MG63 (cell line): ENCODE measurements at regions not wholly inside any gene's neighbourhood (a gene's known extent, or its start where the extent isn't known, plus 50 kb on each side); places are given as distances from the start of the nearest gene placed in this dataset.

Experiments
- DNase-seq: peaks from one replicate; pipeline ENCODE4 v3.0.0-alpha.2; 2020
- H3K27me3 ChIP-seq: fragments of 250-450 bp; sonication (Bioruptor Pico); 2 replicates; pipeline ENCODE4 v1.5.1; 2020; ENCODE audit warnings: mild to moderate bottlenecking, moderate library complexity
- H3K36me3 ChIP-seq: fragments of 250-450 bp; sonication (Bioruptor Pico); 2 replicates; pipeline ENCODE4 v1.5.1; 2020; ENCODE audit warnings: mild to moderate bottlenecking, moderate library complexity
- H3K4me3 ChIP-seq: fragments of 250-450 bp; sonication (Bioruptor Pico); 2 replicates; pipeline ENCODE4 v1.5.1; 2020; ENCODE audit warnings: mild to moderate bottlenecking, moderate library complexity
- H3K9me3 ChIP-seq: fragments of 250-450 bp; sonication (Bioruptor Pico); 2 replicates; pipeline ENCODE4 v1.5.1; 2020; ENCODE audit warnings: mild to moderate bottlenecking, moderate library complexity

DNA sequence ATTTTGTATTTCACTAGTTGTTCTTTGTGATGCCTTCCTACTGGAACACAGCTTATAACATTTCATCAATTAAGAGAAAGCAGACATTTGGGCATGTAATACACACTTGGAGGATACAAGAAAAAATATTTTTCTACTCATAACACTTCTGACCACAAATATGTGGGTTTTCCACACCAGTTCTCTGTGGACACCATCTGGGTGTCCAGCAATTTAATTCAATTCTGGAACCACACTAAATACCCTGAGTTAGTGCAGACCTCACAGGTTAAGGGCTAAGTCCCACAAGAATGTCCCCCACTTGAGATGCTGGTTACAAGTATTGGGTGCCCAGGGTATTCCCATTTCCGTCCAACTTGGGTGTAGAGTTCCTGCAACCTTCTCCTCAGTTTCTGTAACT, 91.1 kb upstream of the SKOR2 start:
- no peaks in the 10 kb centered on the region for H3K27me3 ChIP-seq
- no peak overlapping the region for H3K4me3 ChIP-seq
- no peaks in the 10 kb centered on the region for H3K9me3 ChIP-seq
- no peak for DNase-seq
- no peaks in the 10 kb centered on the region for H3K36me3 ChIP-seq

DNA sequence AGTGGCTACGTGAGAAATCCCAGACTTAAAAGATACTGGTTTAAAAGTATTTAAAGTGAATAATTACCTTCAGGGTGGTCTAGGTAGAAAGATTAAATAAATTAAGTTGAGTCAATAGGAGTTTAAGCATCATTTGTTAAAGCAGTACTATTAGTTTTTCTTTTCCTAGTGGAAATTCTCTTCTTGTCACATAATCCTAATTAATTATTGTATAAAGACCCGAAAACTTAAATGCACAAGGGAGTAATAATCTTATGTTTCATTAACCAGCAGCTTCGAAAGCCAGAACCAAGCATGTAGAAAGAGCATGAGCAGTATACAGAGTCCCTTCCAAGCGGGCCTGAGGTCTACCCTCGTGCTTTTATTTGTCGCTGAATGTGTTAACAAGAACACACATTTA, 90.2 kb upstream of the SKOR2 start:
- H3K27me3 ChIP-seq, result no peaks in the 10 kb centered on the region
- no peaks in the 10 kb centered on the region for H3K9me3 ChIP-seq
- no peak for DNase-seq
- H3K36me3 ChIP-seq, result no peaks in the 10 kb centered on the region
- no peak overlapping the region for H3K4me3 ChIP-seq

DNA sequence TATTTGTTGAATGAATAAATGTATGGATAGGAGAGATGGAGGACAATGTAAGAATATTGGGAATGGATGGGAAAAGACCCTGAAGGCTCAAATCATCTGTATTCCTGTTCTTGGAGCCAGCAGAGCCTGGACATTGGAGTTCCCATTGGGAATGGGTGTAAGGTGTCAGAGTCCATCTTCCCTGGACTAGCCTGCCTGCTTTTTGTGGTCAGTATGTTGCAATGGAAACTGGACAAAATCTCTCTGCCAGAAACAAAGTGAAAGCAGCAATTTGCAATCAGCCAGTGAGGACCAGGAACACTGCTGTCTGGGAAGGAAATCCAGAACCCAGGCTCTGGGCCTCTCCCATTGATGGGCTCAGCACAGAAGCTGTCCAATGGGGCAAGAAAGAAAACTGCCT, 83.5 kb upstream of the SKOR2 start:
- Histone ChIP-seq H3K4me3 (no peak overlapping the region), H3K9me3 (no peaks in the 10 kb centered on the region), H3K27me3 (peaks cover 4% of the 10 kb centered on the region; the same call in 1 of the 2 replicates), H3K36me3 (no peaks in the 10 kb centered on the region)
- no peak for DNase-seq

DNA sequence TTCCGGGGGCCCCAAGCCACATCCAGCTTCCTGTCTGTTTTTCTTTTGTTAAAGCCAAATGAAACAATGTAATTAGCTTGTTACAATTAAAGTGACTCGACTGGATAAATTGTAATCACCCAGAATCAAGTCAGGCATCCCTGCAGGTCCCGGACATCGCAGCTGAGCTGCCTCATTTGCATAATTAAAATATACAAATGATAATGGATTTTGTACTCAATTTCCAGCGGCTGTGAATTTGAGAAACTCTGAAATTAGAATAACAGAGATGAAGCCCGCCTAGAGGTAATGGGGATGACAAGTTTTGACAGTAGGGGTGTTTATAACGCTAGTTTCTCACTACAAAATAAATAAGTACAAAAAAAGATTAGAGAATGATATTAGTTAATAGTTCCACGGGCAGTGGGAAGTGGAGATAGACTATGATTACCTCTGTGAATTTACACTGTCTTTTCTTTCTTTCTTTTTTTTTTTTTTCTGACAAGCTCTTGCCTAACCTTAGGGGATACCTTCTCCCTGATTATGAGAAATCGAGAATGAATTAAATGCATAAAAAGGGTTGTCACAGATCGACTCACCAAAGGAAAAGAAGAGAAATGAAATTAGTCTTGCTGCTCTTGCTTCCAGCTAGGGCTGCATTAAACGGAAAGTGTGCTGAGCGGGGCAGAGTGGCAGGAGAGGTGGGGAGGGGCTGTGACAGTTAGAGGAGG, 82.6 kb upstream of the SKOR2 start:
- H3K36me3 ChIP-seq, result no peaks in the 10 kb centered on the region
- DNase-seq, result no peak
- H3K9me3 ChIP-seq, result no peaks in the 10 kb centered on the region
- peaks cover 4% of the 10 kb centered on the region; the same call in 1 of the 2 replicates for H3K27me3 ChIP-seq
- no peak overlapping the region for H3K4me3 ChIP-seq

DNA sequence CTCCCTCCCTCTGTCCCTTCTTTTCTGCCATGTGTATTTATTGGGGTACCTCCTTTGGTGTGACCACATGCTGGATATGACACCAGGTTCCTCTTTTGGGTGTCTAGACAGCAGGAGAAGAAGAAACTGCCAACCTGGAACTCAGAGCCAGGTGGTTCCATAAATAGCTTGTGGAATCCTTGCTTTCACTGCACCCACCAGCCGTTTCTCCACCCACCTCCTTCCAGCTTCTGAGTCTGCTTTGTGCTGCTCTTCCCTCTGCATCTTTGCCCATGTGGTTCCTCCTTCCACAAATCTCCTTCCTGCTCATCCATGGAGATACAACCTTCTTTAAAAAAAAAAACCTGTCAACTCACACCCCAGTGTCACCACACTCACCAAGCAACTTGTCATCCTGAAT, 80.2 kb upstream of the SKOR2 start:
- no peaks in the 10 kb centered on the region for H3K9me3 ChIP-seq
- peaks cover 4% of the 10 kb centered on the region; the same call in 1 of the 2 replicates for H3K27me3 ChIP-seq
- H3K36me3 ChIP-seq, result no peaks in the 10 kb centered on the region
- no peak overlapping the region for H3K4me3 ChIP-seq
- DNase-seq, result no peak

DNA sequence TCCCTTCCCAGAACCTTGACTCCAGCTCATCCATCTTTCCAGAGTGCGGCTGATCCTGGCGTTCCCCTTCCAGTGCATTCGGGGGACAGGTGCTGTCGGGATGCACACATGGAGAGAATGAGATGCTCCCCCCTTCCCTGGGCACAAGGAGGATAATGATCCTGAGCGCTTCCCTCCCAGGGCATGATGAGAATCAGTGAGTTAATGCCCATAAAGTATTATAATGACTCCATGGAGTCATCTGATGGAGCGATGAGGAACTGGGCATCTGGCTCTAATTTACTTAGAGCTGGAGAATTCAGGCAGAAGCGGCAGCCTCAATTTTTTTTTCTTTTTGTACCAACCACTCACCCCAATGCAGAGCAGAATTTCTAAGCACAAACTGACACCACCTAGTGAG, 79.6 kb upstream of the SKOR2 start:
- Histone ChIP-seq H3K27me3 (peaks cover 4% of the 10 kb centered on the region; the same call in 1 of the 2 replicates), H3K36me3 (no peaks in the 10 kb centered on the region), H3K4me3 (no peak overlapping the region), H3K9me3 (no peaks in the 10 kb centered on the region)
- DNase-seq, result no peak

DNA sequence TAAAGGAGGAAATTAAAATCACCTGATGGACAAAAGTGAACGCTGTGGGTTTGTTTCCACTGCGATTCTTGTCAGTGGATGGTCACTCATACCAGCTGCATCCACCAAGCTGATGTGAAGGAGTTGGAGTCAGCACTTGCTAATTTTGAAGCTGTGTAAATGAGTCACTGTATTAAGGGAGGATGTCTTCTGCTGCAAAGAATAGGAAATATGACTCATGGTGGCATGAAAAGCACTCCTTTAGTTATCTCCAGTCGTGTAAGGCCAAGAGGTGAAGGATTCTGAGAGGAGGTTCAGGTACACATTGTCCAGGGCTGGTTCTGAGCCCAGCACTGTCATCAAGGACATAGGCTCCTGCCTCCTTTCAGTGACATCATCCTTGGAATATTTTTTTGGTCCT, 71.7 kb upstream of the SKOR2 start:
- Histone ChIP-seq H3K9me3 (no peaks in the 10 kb centered on the region), H3K27me3 (peaks cover 2% of the 10 kb centered on the region; the same call in 1 of the 2 replicates), H3K36me3 (no peaks in the 10 kb centered on the region), H3K4me3 (no peak overlapping the region)
- no peak for DNase-seq

DNA sequence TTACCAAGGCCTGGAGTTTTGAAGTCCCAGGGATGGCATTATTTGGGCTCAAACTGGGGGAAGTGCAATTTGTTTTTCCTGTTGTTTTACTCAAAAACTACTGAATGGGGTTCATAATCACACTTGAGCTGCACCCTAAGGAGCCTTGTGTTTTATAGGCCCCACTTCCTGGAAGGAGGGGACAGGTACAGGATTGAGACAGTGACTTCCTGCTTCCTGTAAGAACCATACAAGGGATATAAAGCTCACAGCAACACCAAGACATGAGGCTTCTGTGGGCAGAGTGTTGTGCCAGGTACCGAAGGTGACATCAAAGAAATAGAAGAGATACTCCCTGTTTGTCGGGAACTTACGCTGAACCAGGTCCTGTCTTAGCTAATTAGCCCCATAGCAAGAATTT, 70.4 kb upstream of the SKOR2 start:
- Histone ChIP-seq H3K4me3 (no peak overlapping the region), H3K9me3 (no peaks in the 10 kb centered on the region), H3K27me3 (peaks cover 2% of the 10 kb centered on the region; the same call in 1 of the 2 replicates), H3K36me3 (no peaks in the 10 kb centered on the region)
- no peak for DNase-seq

DNA sequence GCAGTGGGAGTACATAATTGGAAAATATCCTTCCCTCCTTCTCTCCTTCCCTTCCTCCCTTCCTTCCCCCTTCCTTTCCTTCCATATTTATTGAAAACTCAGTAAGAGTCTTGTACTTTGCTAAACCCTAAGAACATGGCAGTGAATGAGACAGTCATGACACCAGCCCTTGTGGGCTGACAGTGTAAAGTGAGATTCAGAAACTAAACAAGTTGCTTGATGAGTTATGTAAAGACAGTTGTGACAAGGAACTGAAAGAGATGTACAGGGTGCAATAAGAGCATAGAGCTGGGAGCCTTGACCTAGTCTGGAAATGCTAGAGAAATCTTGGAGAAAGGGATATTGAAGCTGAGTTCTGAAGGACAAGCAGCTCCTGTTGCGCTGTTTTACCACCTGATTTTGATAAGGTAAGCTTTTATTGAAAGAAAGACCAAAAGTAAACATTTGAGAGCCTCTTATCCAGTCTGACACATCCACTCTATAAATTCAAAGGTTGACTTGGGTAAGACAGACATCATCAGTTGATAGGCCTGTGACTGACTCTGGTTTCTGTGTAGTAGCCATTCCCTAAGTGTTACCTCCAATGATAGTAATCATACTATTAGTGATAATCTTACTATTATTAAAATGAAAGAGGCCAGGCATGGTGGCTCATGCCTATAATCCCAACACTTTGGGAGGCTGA, 66.5 kb upstream of the SKOR2 start:
- no peaks in the 10 kb centered on the region for H3K36me3 ChIP-seq
- no peaks in the 10 kb centered on the region; the same call in 1 of the 2 replicates for H3K27me3 ChIP-seq
- no peak overlapping the region for H3K4me3 ChIP-seq
- no peak for DNase-seq
- no peaks in the 10 kb centered on the region for H3K9me3 ChIP-seq

DNA sequence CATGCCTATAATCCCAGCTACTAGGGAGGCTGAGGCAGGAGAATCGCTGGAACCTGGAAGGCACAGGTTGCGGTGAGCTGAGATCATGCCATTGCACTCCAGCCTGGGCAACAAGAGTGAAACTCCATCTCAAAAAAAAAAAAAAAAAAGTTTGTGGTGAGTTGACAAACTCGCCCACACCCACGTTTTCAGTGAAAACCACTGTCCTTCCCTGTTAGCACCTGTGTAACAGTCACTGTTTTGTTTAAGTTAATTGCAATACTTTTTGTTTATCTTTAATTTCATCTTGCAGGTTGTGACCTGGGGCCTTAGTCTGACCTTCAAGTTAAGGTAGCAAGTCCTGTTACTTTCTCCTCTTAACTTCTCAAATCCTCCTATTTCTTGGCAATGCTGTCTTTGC, 65.5 kb upstream of the SKOR2 start:
- no peaks in the 10 kb centered on the region for H3K36me3 ChIP-seq

DNA sequence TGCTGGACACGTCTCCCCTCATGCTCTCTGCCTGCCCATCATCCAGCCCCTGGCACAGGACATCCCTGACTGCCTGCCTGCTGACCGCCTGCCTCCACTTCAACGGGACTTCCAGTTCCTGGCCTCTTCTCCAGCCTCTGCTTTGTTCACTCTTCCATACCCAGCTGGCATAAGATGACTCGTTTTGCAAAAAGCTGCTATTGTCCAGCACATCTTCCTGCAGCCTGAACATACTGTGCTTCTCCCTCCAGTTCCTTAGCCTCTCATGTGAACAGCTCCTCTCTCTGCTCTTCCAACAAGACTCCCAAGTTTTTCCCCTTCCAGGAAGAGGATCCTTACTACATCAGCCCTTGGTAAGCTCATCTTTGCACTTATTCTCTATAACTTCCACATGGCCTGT, 62.4 kb upstream of the SKOR2 start:
- no peaks in the 10 kb centered on the region for H3K27me3 ChIP-seq
- no peak for DNase-seq
- H3K4me3 ChIP-seq, result no peak overlapping the region
- H3K9me3 ChIP-seq, result no peaks in the 10 kb centered on the region
- H3K36me3 ChIP-seq, result no peaks in the 10 kb centered on the region

More for the DNA sequence above, 65.5 kb upstream of the SKOR2 start:
- Histone ChIP-seq H3K4me3 (no peak overlapping the region), H3K9me3 (no peaks in the 10 kb centered on the region), H3K27me3 (no peaks in the 10 kb centered on the region; the same call in 1 of the 2 replicates)
- DNase-seq, result no peak

DNA sequence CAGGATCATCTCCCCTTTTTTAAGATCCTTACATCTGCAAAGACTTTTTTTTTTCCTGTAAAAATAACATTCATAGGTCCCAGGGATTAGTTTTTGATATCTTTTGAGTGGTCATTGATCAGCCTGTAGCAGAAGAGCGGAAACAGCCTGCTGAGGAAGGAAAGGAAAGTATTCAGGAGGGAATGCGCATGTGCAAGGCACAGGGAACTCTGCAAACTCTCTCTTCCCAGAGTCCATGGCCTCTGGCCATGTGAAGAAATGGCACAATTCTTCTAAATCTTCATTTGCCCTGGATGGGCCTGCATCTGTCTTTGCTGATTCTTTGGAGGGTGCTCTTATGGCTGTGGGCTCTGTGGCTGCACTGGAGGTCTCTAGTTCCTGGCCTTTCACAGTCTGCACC, 60.1 kb upstream of the SKOR2 start:
- no peak for DNase-seq
- Histone ChIP-seq H3K9me3 (no peaks in the 10 kb centered on the region), H3K36me3 (no peaks in the 10 kb centered on the region), H3K4me3 (no peak overlapping the region), H3K27me3 (no peaks in the 10 kb centered on the region)
